Muscle of back (tissue), 3 donors: ENCODE measurements at regions not wholly inside any gene's neighbourhood (a gene's known extent, or its start where the extent isn't known, plus 50 kb on each side); places are given as distances from the start of the nearest gene placed in this dataset.

Experiments
- DNase-seq, 3 donors: peaks; one replicate each; pipeline versions ENCODE4 v3.0.0 to v3.0.0-alpha.2; 2013

GRCh38 chr2:188919824-188920223, 54.3 kb upstream of the COL3A1 start:
- DNase-seq = no peak

DNA sequence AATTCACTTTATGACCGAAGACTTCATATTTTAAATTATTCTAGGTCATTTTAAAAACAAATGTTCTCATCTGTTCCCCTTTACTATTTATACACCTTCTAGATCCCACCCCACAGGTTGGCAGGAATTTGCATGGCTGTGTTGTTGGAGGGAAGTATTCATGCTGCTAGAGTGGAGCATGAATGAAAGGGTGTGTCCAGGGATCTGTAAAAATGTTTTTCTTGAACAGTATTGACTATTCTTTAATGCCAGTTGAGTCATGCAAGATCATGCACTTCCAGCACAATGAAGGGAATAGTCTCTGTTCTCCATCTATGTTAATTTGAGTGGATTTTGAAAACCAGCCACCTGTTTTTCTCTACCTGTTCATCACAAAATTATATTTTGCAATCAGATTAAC, 52.0 kb upstream of the COL3A1 start:
- no peak for DNase-seq
